ENCODE measurements at regions not wholly inside any gene's neighbourhood (a gene's known extent, or its start where the extent isn't known, plus 50 kb on each side); places are given as distances from the start of the nearest gene placed in this dataset.

DNA sequence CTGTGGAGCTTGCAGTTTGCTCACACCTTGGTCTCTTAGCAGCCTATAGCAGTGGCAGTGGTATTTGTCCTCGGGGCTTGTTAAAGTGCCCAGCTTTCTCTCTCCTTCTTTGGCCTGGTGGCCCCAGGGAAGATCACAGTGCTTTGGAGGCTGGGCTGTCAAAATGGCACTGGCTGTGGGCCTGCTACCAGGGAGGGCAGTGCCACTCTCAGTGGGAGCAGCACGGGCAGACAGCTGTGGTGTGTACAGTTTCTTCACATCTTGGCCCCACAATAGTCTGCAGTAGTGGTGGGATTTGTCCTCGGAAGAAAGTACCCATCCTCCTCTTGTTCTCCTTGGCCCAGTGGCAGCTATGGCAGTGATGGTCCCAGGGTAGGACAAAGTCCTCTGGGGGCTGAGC, 164.4 kb upstream of the GORAB start:
- TF ChIP-seq POLR2A (IDR thresholded peaks at IDR 0.05; ENCODE audit: low read length) = no peak
- no peak for TF ChIP-seq GATA1 (IDR thresholded peaks at IDR 0.05; ENCODE audit: low read depth, low read length)

Data from erythroblast (primary cell).